Body of pancreas (tissue), 4 donors: ENCODE measurements at regions not wholly inside any gene's neighbourhood (a gene's known extent, or its start where the extent isn't known, plus 50 kb on each side); places are given as distances from the start of the nearest gene placed in this dataset.

Source experiments
- POLR2A ChIP-seq, 3 donors: fragments of 450-650 bp; IDR thresholded peaks; one replicate each; pipeline ENCODE4 v1.6.1; 2016; ENCODE audit warnings: antibody characterized with exemption in 3 of 3, mild to moderate bottlenecking in 2 of 3
- TF ChIP-seq, protein P1 (sequence below), 7 experiments: fragments of 450-650 bp in 4 of 7; fragments of 200-600 bp in 3 of 7; sonication (generic) in 3 of 7; IDR thresholded peaks; one replicate each; pipeline ENCODE4 v1.5.1; 2016 to 2019; ENCODE audit warnings: antibody characterized with exemption in 7 of 7

- TF ChIP-seq POLR2A (IDR thresholded peaks at IDR 0.05) = no peak
- TF ChIP-seq, protein P1, sequence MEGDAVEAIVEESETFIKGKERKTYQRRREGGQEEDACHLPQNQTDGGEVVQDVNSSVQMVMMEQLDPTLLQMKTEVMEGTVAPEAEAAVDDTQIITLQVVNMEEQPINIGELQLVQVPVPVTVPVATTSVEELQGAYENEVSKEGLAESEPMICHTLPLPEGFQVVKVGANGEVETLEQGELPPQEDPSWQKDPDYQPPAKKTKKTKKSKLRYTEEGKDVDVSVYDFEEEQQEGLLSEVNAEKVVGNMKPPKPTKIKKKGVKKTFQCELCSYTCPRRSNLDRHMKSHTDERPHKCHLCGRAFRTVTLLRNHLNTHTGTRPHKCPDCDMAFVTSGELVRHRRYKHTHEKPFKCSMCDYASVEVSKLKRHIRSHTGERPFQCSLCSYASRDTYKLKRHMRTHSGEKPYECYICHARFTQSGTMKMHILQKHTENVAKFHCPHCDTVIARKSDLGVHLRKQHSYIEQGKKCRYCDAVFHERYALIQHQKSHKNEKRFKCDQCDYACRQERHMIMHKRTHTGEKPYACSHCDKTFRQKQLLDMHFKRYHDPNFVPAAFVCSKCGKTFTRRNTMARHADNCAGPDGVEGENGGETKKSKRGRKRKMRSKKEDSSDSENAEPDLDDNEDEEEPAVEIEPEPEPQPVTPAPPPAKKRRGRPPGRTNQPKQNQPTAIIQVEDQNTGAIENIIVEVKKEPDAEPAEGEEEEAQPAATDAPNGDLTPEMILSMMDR (IDR thresholded peaks at IDR 0.05) = no peak
Observed at GRCh38 chr10:42990016-42990720, 86.7 kb upstream of the RET start.
